GM19397 (cell line): ENCODE measurements at regions not wholly inside any gene's neighbourhood (a gene's known extent, or its start where the extent isn't known, plus 50 kb on each side); places are given as distances from the start of the nearest gene placed in this dataset.
A peak's percentile ranks its signal among the peaks of the same experiment; 100 is the strongest.

Source experiments
- ATAC-seq: cut with Tn5 transposase; IDR thresholded peaks from one replicate; pipeline ENCODE4 v1.9.1; 2021; ENCODE audit warnings: mild to moderate bottlenecking, moderate library complexity; ENCODE audit not compliant: unreplicated experiment

- ATAC-seq, result peak; percentile 100
These were observed 169.9 kb upstream of the MAF start for GRCh38 chr16:79770244-79771064.

- no peak for ATAC-seq
These were observed 169.3 kb upstream of the MAF start for GRCh38 chr16:79769928-79770243.

GRCh38 chr16:79769270-79769927 lies 168.9 kb upstream of the MAF start:
- no peak for ATAC-seq

GRCh38 chr16:79768276-79768970 lies 167.9 kb upstream of the MAF start:
- ATAC-seq, result no peak

- no peak for ATAC-seq
These were observed 167.1 kb upstream of the MAF start for GRCh38 chr16:79767421-79768275.

- ATAC-seq, result no peak
These were observed 165.4 kb upstream of the MAF start for GRCh38 chr16:79765901-79766394.

GRCh38 chr16:79765431-79765830 lies 164.9 kb upstream of the MAF start:
- ATAC-seq, result no peak

GRCh38 chr16:79764415-79765110 lies 164.0 kb upstream of the MAF start:
- ATAC-seq, result no peak

- no peak for ATAC-seq
These were observed 161.7 kb upstream of the MAF start for GRCh38 chr16:79762217-79762616.

- ATAC-seq, result no peak
These were observed 158.2 kb upstream of the MAF start for GRCh38 chr16:79758615-79759346.

GRCh38 chr16:79757968-79758367 lies 157.4 kb upstream of the MAF start:
- no peak for ATAC-seq

- ATAC-seq, result no peak
These were observed 156.6 kb upstream of the MAF start for GRCh38 chr16:79757163-79757562.

- no peak for ATAC-seq
These were observed 156.0 kb upstream of the MAF start for GRCh38 chr16:79756571-79756970.

GRCh38 chr16:79754501-79754900 lies 154.0 kb upstream of the MAF start:
- no peak for ATAC-seq

GRCh38 chr16:79754081-79754480 lies 153.5 kb upstream of the MAF start:
- ATAC-seq, result no peak

GRCh38 chr16:79753286-79753685 lies 152.7 kb upstream of the MAF start:
- no peak for ATAC-seq

GRCh38 chr16:79752396-79752795 lies 151.9 kb upstream of the MAF start:
- no peak for ATAC-seq

GRCh38 chr16:79751471-79752184 lies 151.1 kb upstream of the MAF start:
- no peak for ATAC-seq

GRCh38 chr16:79750311-79750710 lies 149.8 kb upstream of the MAF start:
- ATAC-seq, result no peak
